Epithelial cell of proximal tubule (primary cell): ENCODE measurements at regions not wholly inside any gene's neighbourhood (a gene's known extent, or its start where the extent isn't known, plus 50 kb on each side); places are given as distances from the start of the nearest gene placed in this dataset.

ENCODE experiments used
- DNase-seq: peaks from one replicate; pipeline ENCODE4 v3.0.0-alpha.2; 2011; ENCODE audit warnings: low read depth
- H3K4me3 ChIP-seq: 2 replicates; pipeline ENCODE4 v1.5.1; 2011; ENCODE audit warnings: low read depth, mild to moderate bottlenecking, low read length
- TF ChIP-seq, protein P1 (sequence below): conservative IDR thresholded peaks from 2 replicates; pipeline ENCODE4 v1.5.1; 2012; ENCODE audit warnings: low read depth, mild to moderate bottlenecking, low read length

DNA sequence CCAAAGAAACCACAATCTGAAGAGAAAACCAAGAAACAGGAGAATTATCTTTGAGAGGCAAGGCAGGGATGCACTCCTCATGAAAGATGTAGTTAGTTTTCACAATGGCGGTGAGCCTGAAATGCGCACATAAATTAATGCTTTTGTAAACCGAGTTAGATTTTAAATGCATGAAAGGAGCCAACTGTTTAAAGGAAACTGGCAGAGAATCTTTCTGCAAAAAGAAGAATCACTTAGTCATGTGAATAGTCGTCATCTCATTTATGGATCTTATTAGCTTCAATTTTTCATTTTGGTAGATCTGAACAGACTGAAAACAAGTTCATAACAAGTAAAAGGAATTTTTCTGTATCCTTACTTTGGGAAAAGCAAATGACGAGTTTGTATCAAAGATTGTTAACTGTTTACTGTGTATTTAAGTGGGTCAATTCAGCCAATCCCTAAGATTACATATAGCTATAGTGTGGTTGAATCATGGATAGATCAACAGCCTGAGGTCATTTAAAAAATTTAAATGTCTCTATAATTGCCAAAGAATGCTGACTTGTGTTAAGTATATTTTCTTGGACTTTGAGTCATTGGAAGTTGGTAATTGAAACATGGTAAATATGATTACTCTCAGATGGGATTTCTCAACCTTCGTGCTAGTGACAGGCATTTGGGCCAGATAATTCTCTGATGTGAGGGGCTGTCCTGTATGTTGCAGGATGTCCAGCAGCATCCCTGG is 226.6 kb upstream of the KAZN start:
- DNase-seq = no peak
- H3K4me3 ChIP-seq = no peak overlapping the region
- TF ChIP-seq, protein P1, sequence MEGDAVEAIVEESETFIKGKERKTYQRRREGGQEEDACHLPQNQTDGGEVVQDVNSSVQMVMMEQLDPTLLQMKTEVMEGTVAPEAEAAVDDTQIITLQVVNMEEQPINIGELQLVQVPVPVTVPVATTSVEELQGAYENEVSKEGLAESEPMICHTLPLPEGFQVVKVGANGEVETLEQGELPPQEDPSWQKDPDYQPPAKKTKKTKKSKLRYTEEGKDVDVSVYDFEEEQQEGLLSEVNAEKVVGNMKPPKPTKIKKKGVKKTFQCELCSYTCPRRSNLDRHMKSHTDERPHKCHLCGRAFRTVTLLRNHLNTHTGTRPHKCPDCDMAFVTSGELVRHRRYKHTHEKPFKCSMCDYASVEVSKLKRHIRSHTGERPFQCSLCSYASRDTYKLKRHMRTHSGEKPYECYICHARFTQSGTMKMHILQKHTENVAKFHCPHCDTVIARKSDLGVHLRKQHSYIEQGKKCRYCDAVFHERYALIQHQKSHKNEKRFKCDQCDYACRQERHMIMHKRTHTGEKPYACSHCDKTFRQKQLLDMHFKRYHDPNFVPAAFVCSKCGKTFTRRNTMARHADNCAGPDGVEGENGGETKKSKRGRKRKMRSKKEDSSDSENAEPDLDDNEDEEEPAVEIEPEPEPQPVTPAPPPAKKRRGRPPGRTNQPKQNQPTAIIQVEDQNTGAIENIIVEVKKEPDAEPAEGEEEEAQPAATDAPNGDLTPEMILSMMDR = no peak

DNA sequence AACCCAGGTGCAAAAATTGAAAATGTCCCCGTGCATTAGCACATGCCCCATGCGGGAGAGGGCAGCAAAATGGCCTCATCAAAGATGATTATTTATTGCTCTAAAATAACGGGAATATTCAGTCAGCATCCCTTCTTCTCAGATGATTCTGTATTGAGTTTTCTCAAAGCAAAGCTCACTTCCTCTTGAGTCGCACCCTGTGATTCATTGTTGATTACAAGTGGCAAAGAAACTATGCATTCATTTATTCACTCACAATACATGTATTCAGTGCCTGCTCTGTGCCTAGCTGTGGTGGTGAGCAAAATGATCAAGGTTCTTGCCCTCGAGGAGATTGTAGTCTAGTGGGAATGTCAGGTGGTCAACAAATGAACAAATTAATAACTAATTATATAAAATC is 226.0 kb upstream of the KAZN start:
- no peak overlapping the region for H3K4me3 ChIP-seq
- TF ChIP-seq, protein P1 = no peak
- no peak for DNase-seq

DNA sequence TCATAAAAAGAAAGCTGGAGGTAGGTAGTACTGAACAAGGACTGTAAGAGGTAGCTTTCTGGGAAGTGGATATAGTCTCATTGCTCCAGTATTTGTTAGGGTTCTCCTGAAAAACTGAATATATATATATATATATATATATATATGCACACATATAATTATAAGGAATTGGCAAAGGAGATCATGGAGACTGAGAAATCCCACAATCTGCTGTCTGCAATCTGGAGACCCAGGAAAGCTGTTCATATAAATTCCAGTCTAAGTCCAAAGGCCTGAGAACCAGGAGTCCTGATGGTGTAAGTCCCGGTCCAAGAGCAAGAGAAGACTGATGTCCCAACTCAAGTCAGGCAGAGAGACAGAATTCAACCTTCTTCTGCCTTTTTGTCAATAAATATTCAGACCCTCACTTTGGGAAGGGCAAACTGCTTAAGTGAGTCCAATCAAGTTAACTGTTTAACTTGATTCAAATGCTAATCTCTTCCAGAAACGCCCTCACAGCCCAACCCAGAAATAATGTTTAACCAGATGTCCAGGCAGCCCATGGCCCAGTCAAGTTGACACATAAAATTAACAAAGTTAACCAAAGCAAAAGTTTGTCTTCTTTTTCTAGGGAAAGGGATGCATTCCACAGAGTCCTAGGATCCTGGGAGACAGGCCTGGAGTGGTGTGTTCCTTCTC is 225.3 kb upstream of the KAZN start:
- DNase-seq = no peak
- TF ChIP-seq, protein P1 = no peak

GRCh38 chr1:14375226-14375625 is 223.3 kb upstream of the KAZN start:
- no peak overlapping the region for H3K4me3 ChIP-seq
- no peak for DNase-seq
- TF ChIP-seq, protein P1 = no peak

More for the DNA sequence above, 225.3 kb upstream of the KAZN start:
- H3K4me3 ChIP-seq = no peak overlapping the region

DNA sequence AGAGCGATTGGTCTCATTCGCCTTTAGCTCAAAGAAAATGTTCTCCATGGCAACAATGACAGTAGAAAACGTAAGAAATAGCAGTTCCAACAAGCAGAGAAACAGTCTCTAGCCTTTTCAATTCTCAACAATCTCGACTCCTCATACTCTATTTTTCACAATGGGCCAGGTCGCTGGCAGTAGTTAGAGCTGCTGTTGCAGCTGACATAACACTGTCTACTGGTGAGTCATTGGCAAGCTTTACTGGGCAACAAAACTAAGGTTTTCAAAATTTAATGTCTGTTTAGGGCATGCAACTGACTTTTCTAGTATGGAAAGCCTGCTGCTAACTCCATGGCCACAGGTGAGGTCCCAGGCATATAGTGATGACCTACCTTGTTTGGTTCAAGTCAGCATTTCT is 221.1 kb upstream of the KAZN start:
- H3K4me3 ChIP-seq = no peak overlapping the region
- TF ChIP-seq, protein P1 = no peak
- DNase-seq = no peak

- DNase-seq = no peak
- no peak overlapping the region for H3K4me3 ChIP-seq
- TF ChIP-seq, protein P1 = no peak
Measured at GRCh38 chr1:14380408-14380807, 218.1 kb upstream of the KAZN start.
